C4-2B (cell line): ENCODE measurements at regions not wholly inside any gene's neighbourhood (a gene's known extent, or its start where the extent isn't known, plus 50 kb on each side); places are given as distances from the start of the nearest gene placed in this dataset.

Experiments used
- H3K27ac ChIP-seq: fragments of 450-650 bp; 2 replicates; pipeline ENCODE4 v1.5.1; 2017
- CTCF ChIP-seq: fragments of 450-650 bp; conservative IDR thresholded peaks from 2 replicates; pipeline ENCODE4 v1.5.1; 2017; ENCODE audit warnings: mild to moderate bottlenecking
- ZFX ChIP-seq: fragments of 450-650 bp; IDR thresholded peaks from 2 replicates; pipeline ENCODE4 v1.6.1; 2017

- H3K27ac ChIP-seq: no peak overlapping the region
- no peak for TF ChIP-seq CTCF
- no peak for TF ChIP-seq ZFX
Observed at GRCh38 chr7:106590209-106590816, 70.6 kb downstream of the CCDC71L start.

- no peak overlapping the region for H3K27ac ChIP-seq
- TF ChIP-seq CTCF: no peak
- no peak for TF ChIP-seq ZFX
Observed at GRCh38 chr7:106589198-106589879, 71.6 kb downstream of the CCDC71L start.

GRCh38 chr7:106588422-106589197 lies 72.3 kb downstream of the CCDC71L start:
- no peak overlapping the region for H3K27ac ChIP-seq
- TF ChIP-seq ZFX: no peak
- no peak for TF ChIP-seq CTCF

- H3K27ac ChIP-seq: no peak overlapping the region
- TF ChIP-seq ZFX (no peak), CTCF (no peak)
Observed at GRCh38 chr7:106584914-106585759, 75.8 kb downstream of the CCDC71L start.

- TF ChIP-seq ZFX (no peak), CTCF (no peak)
- H3K27ac ChIP-seq: no peak overlapping the region; the same call in 1 of the 2 replicates
Observed at GRCh38 chr7:106583706-106584690, 77.0 kb downstream of the CCDC71L start.

GRCh38 chr7:106583100-106583499 lies 77.9 kb downstream of the CCDC71L start:
- H3K27ac ChIP-seq: no peak overlapping the region
- TF ChIP-seq CTCF (no peak), ZFX (no peak)
